HCT116 (cell line): ENCODE measurements at regions not wholly inside any gene's neighbourhood (a gene's known extent, or its start where the extent isn't known, plus 50 kb on each side); places are given as distances from the start of the nearest gene placed in this dataset.

Source experiments
- ATAC-seq: fragments of 200-7000 bp; cut with Tn5 transposase; 2 replicates; pipeline ENCODE4 v1.9.1; 2020; ENCODE audit warnings: mild to moderate bottlenecking, moderate library complexity
- BruUV-seq: library from RNA; stranded (reverse); fragments of 400-500 nt; replicated peaks from 2 replicates; lab custom pipeline; 2021; lab: Mats Ljungman, UMichigan
- CTCF ChIA-PET: fragments of 300-600 bp; sonication (Branson Sonifier 250); formaldehyde crosslinking; loops from one replicate; lab custom pipeline; 2021; ENCODE audit warnings: antibody characterized with exemption; lab: Charles Lee
- POLR2A ChIA-PET: fragments of 300-600, 350-600 bp; sonication (Branson Sonifier 250); formaldehyde crosslinking; loops from one replicate; lab custom pipeline; 2021; ENCODE audit warnings: antibody characterized with exemption; lab: Charles Lee
- RAD21 ChIA-PET, 2 experiments: fragments of 300-600 bp; sonication (Branson Sonifier 250); formaldehyde crosslinking; loops; one replicate each; lab custom pipeline; 2023; ENCODE audit warnings: low total read pairs in 2 of 2; ENCODE audit not compliant: uncharacterized antibody in 2 of 2, unreplicated experiment in 2 of 2, low non-redundant PET in 1 of 2; lab: Charles Lee
- DNase-seq: peaks from one replicate; pipeline ENCODE4 v3.0.0-alpha.2; 2010; ENCODE audit warnings: low read depth, low spot score
- H2AFZ ChIP-seq: fragments of 200-600 bp; shearing (Covaris generic), sonication (generic); 2 replicates; pipeline ENCODE4 v1.6.1; 2017; ENCODE audit warnings: low read depth, mixed run types, mixed read lengths, antibody characterized with exemption, low read length; ENCODE audit not compliant: poor library complexity, severe bottlenecking
- H3K27ac ChIP-seq: 2 replicates; pipeline ENCODE4 v1.5.1; 2012; ENCODE audit warnings: low read depth, low read length
- H3K27me3 ChIP-seq: fragments of 200-600 bp; sonication (generic); 2 replicates; pipeline ENCODE4 v1.6.1; 2016; ENCODE audit warnings: mixed run types, low read length, mixed read lengths; ENCODE audit not compliant: insufficient read depth
- H3K36me3 ChIP-seq, 2 experiments: fragments of 200-500 bp in 1 of 2; fragments of 200-600 bp in 1 of 2; sonication (Bioruptor generic) in 1 of 2; sonication (generic) in 1 of 2; 2 replicates each; pipeline versions ENCODE4 v1.5.1 to v1.6.1; 2014 to 2016; ENCODE audit warnings: low read length in 2 of 2, inconsistent platforms in 1 of 2, mixed read lengths in 1 of 2, mixed run types in 1 of 2; ENCODE audit not compliant: insufficient read depth in 2 of 2, control insufficient read depth in 1 of 2
- H3K4me1 ChIP-seq, 2 experiments: fragments of 200-600 bp in 1 of 2; sonication (generic) in 1 of 2; 2 replicates each; pipeline versions ENCODE4 v1.5.1 to v1.6.1; 2012 to 2017; ENCODE audit warnings: low read length in 2 of 2, inconsistent platforms in 1 of 2, mild to moderate bottlenecking in 1 of 2, mixed read lengths in 1 of 2, mixed run types in 1 of 2, moderate library complexity in 1 of 2; ENCODE audit not compliant: insufficient read depth in 2 of 2, control insufficient read depth in 1 of 2
- H3K4me2 ChIP-seq: fragments of 200-600 bp; sonication (generic); 2 replicates; pipeline ENCODE4 v1.6.1; 2017; ENCODE audit warnings: mixed run types, low read length, mixed read lengths
- H3K4me3 ChIP-seq, 2 experiments: fragments of 200-600 bp in 1 of 2; sonication (generic) in 1 of 2; replicated peaks in 1 of 2; 2 replicates each; pipeline ENCODE4 v1.5.1; 2011 to 2016; ENCODE audit warnings: low read length in 2 of 2, control low read depth in 1 of 2, low read depth in 1 of 2, mild to moderate bottlenecking in 1 of 2, mixed read lengths in 1 of 2, mixed run types in 1 of 2
- H3K79me2 ChIP-seq: fragments of 200-600 bp; sonication (generic); 2 replicates; pipeline ENCODE4 v1.6.1; 2017; ENCODE audit warnings: mild to moderate bottlenecking, mixed run types, low read length, moderate library complexity, mixed read lengths; ENCODE audit not compliant: insufficient read depth
- H3K9ac ChIP-seq: fragments of 200-600 bp; sonication (generic); 2 replicates; pipeline ENCODE4 v1.6.1; 2016; ENCODE audit warnings: low read length, mixed read lengths
- H3K9me2 ChIP-seq: fragments of 200-600 bp; sonication (generic), shearing (Covaris generic); 2 replicates; pipeline ENCODE4 v1.6.1; 2017; ENCODE audit warnings: mixed run types, mild to moderate bottlenecking, moderate library complexity; ENCODE audit not compliant: insufficient read depth
- H3K9me3 ChIP-seq, 2 experiments: fragments of 200-500 bp in 1 of 2; fragments of 200-600 bp in 1 of 2; sonication (Bioruptor generic) in 1 of 2; sonication (generic) in 1 of 2; 2 replicates each; pipeline ENCODE4 v1.6.1; 2014 to 2017; ENCODE audit warnings: low read length in 2 of 2, mixed read lengths in 2 of 2, inconsistent platforms in 1 of 2, low read depth in 1 of 2, mild to moderate bottlenecking in 1 of 2, mixed run types in 1 of 2, moderate library complexity in 1 of 2; ENCODE audit not compliant: control insufficient read depth in 1 of 2, insufficient read depth in 1 of 2
- H4K20me1 ChIP-seq: fragments of 200-600 bp; sonication (generic), shearing (Covaris generic); 2 replicates; pipeline ENCODE4 v1.6.1; 2017; ENCODE audit warnings: mixed run types, mild to moderate bottlenecking, moderate library complexity; ENCODE audit not compliant: insufficient read depth
- TCF7L2 ChIP-seq: IDR thresholded peaks from 2 replicates; pipeline ENCODE4 v1.7.0; 2011; ENCODE audit warnings: borderline replicate concordance, inconsistent platforms; ENCODE audit not compliant: insufficient read depth, insufficient read length; ENCODE audit errors: extremely low read depth
- YY1 ChIP-seq: IDR thresholded peaks from 2 replicates; pipeline ENCODE4 v1.6.1; 2011; ENCODE audit warnings: low read length, low read depth, moderate library complexity, mild to moderate bottlenecking; ENCODE audit not compliant: insufficient replicate concordance; ENCODE audit errors: extremely low read depth
- intact Hi-C: fragments of 100-400 bp; cut with micrococcal nuclease; formaldehyde crosslinking; loops from 2 replicates; pipeline ENCODE4 v1.10.0; 2022

GRCh38 chr4:57291911-57292310 is 181.7 kb upstream of the IGFBP7 start:
- intact Hi-C loops: no loop called here
- no TSS peak for BruUV-seq
- TF ChIP-seq TCF7L2 (peak; percentile 57), YY1 (no peak)
- no peaks in the 10 kb centered on the region for H3K4me1 ChIP-seq
- no peak overlapping the region for H3K4me3 ChIP-seq
- no peak overlapping the region for H2AFZ ChIP-seq
- H3K36me3 ChIP-seq: no peaks in the 10 kb centered on the region
- RAD21 ChIA-PET: no interaction called here
- H3K4me2 ChIP-seq: no peak overlapping the region
- H3K9ac ChIP-seq: no peak overlapping the region
- H3K79me2 ChIP-seq: no peaks in the 10 kb centered on the region
- no peaks in the 10 kb centered on the region for H3K9me2 ChIP-seq
- no peak for DNase-seq
- H3K27ac ChIP-seq: no peak overlapping the region
- ATAC-seq: no peak
- H3K27me3 ChIP-seq: no peaks in the 10 kb centered on the region
- POLR2A ChIA-PET: no interaction called here
- H4K20me1 ChIP-seq: no peaks in the 10 kb centered on the region
- no peaks in the 10 kb centered on the region for H3K9me3 ChIP-seq
- CTCF ChIA-PET: no interaction called here

- Histone ChIP-seq H2AFZ (no peak overlapping the region), H3K4me2 (no peak overlapping the region), H3K9ac (no peak overlapping the region), H3K9me3 (no peaks in the 10 kb centered on the region), H4K20me1 (no peaks in the 10 kb centered on the region), H3K79me2 (no peaks in the 10 kb centered on the region), H3K27ac (no peak overlapping the region), H3K4me3 (no peak overlapping the region), H3K27me3 (no peaks in the 10 kb centered on the region), H3K4me1 (no peaks in the 10 kb centered on the region), H3K36me3 (no peaks in the 10 kb centered on the region), H3K9me2 (no peaks in the 10 kb centered on the region)
- no peak for TF ChIP-seq TCF7L2
- RAD21 ChIA-PET: no interaction called here
- intact Hi-C loops: no loop called here
- no TSS peak for BruUV-seq
- ATAC-seq (no peak), DNase-seq (no peak)
- CTCF ChIA-PET: no interaction called here
- POLR2A ChIA-PET: no interaction called here
Observed at GRCh38 chr4:57287687-57288604, 177.8 kb upstream of the IGFBP7 start.
